GM23338 (cell line): ENCODE measurements at regions not wholly inside any gene's neighbourhood (a gene's known extent, or its start where the extent isn't known, plus 50 kb on each side); places are given as distances from the start of the nearest gene placed in this dataset.

Source experiments
- ATAC-seq: fragments of 200-7000 bp; cut with Tn5 transposase; 3 replicates; pipeline ENCODE4 v1.9.1; 2020
- DNase-seq: peaks from one replicate; pipeline ENCODE4 v3.0.0-alpha.2; 2015; ENCODE audit warnings: low spot score
- H2AFZ ChIP-seq: fragments of 200-600 bp; sonication (generic); 2 replicates; pipeline ENCODE4 v1.8.0; 2016; ENCODE audit warnings: antibody characterized with exemption, mild to moderate bottlenecking, moderate library complexity
- H3F3A ChIP-seq: fragments of 200-600 bp; sonication (generic); replicated peaks from 2 replicates; pipeline ENCODE4 v1.8.0; 2017; ENCODE audit warnings: antibody characterized with exemption, mixed run types, low read depth
- H3K27ac ChIP-seq: fragments of 200-600 bp; sonication (generic); 2 replicates; pipeline ENCODE4 v1.6.1; 2016; ENCODE audit warnings: low read depth
- H3K27me3 ChIP-seq: fragments of 200-600 bp; sonication (generic); 2 replicates; pipeline ENCODE4 v1.8.0; 2016; ENCODE audit warnings: mild to moderate bottlenecking, mixed run types, moderate library complexity; ENCODE audit not compliant: insufficient read depth
- H3K36me3 ChIP-seq: fragments of 200-600 bp; sonication (generic); 2 replicates; pipeline ENCODE4 v1.8.0; 2016; ENCODE audit warnings: mild to moderate bottlenecking; ENCODE audit not compliant: insufficient read depth
- H3K4me1 ChIP-seq: fragments of 200-600 bp; sonication (generic); 2 replicates; pipeline ENCODE4 v1.8.0; 2016; ENCODE audit warnings: mild to moderate bottlenecking, moderate library complexity; ENCODE audit not compliant: insufficient read depth
- H3K4me2 ChIP-seq: fragments of 200-600 bp; sonication (generic); 2 replicates; pipeline ENCODE4 v1.7.1; 2017; ENCODE audit warnings: mixed run types
- H3K4me3 ChIP-seq: fragments of 200-600 bp; sonication (generic); 2 replicates; pipeline ENCODE4 v1.6.1; 2016; ENCODE audit warnings: mixed run types
- H3K79me2 ChIP-seq: fragments of 200-600 bp; sonication (generic); replicated peaks from 2 replicates; pipeline ENCODE4 v1.8.0; 2017; ENCODE audit warnings: mild to moderate bottlenecking; ENCODE audit not compliant: insufficient read depth
- H3K9me2 ChIP-seq: fragments of 200-600 bp; sonication (generic); 2 replicates; pipeline ENCODE4 v1.8.0; 2017; ENCODE audit not compliant: insufficient read depth
- H4K20me1 ChIP-seq: fragments of 200-600 bp; sonication (generic); replicated peaks from 2 replicates; pipeline ENCODE4 v1.8.0; 2017; ENCODE audit warnings: mild to moderate bottlenecking; ENCODE audit not compliant: insufficient read depth
- H3K27ac Mint-ChIP-seq: 2 replicates; pipeline ENCODE4 v1.8.0; 2020; ENCODE audit warnings: inconsistent platforms, mild to moderate bottlenecking, moderate library complexity, mixed read lengths
- H3K27me3 Mint-ChIP-seq: 3 replicates; pipeline ENCODE4 v1.8.0; 2022; ENCODE audit warnings: low read depth, mild to moderate bottlenecking, moderate library complexity, mixed read lengths, inconsistent platforms; ENCODE audit not compliant: insufficient read depth, poor library complexity
- H3K36me3 Mint-ChIP-seq: 3 replicates; pipeline ENCODE4 v1.8.0; 2021; ENCODE audit warnings: low read depth, mild to moderate bottlenecking, inconsistent platforms, moderate library complexity, mixed read lengths
- H3K4me1 Mint-ChIP-seq: 3 replicates; pipeline ENCODE4 v1.8.0; 2020; ENCODE audit warnings: mild to moderate bottlenecking, inconsistent platforms, mixed read lengths
- H3K4me3 Mint-ChIP-seq: 3 replicates; pipeline ENCODE4 v1.8.0; 2021; ENCODE audit warnings: moderate library complexity, mild to moderate bottlenecking, inconsistent platforms, mixed read lengths
- H3K9me3 Mint-ChIP-seq: 3 replicates; pipeline ENCODE4 v1.8.0; 2020; ENCODE audit warnings: moderate library complexity, mild to moderate bottlenecking, inconsistent platforms, mixed read lengths
- CREB1 ChIP-seq: fragments of 250-450 bp; sonication (Bioruptor Pico); IDR thresholded peaks from 2 replicates; pipeline ENCODE4 v1.5.0; 2020; ENCODE audit warnings: low read depth, mild to moderate bottlenecking, moderate library complexity
- EZH2 ChIP-seq: fragments of 200-600 bp; sonication (generic); IDR thresholded peaks from one replicate; pipeline ENCODE4 v1.8.0; 2017; ENCODE audit warnings: antibody characterized with exemption, mild to moderate bottlenecking, low read depth; ENCODE audit not compliant: unreplicated experiment
- EZH2phosphoT487 ChIP-seq: fragments of 200-600 bp; sonication (generic); IDR thresholded peaks from one replicate; pipeline ENCODE4 v1.8.1; 2018; ENCODE audit warnings: antibody characterized with exemption; ENCODE audit not compliant: unreplicated experiment
- JUNB ChIP-seq: IDR thresholded peaks from one replicate; pipeline ENCODE4 v1.6.1; 2016; ENCODE audit warnings: antibody characterized with exemption; ENCODE audit not compliant: unreplicated experiment
- POLR2AphosphoS5 ChIP-seq: IDR thresholded peaks from 2 replicates; pipeline ENCODE4 v1.6.1; 2016; ENCODE audit warnings: antibody characterized with exemption, low read depth
- STAT1 ChIP-seq: IDR thresholded peaks from one replicate; pipeline ENCODE4 v1.6.1; 2016; ENCODE audit warnings: antibody characterized with exemption; ENCODE audit not compliant: unreplicated experiment
- ZNF114 ChIP-seq: fragments of 250-450 bp; sonication (Bioruptor Pico); IDR thresholded peaks from 2 replicates; pipeline ENCODE4 v1.5.0; 2020; ENCODE audit warnings: mild to moderate bottlenecking, moderate library complexity
- TF ChIP-seq, protein P1 (sequence below): IDR thresholded peaks from one replicate; pipeline ENCODE4 v1.6.1; 2018; ENCODE audit warnings: antibody characterized with exemption; ENCODE audit not compliant: unreplicated experiment
- TF ChIP-seq, protein P2 (sequence below), 2 experiments: fragments of 200-600 bp in 1 of 2; sonication (generic) in 1 of 2; conservative IDR thresholded peaks; 2 replicates each; pipeline versions ENCODE4 v1.5.1 to v1.6.1; 2016 to 2017; ENCODE audit warnings: antibody characterized with exemption in 2 of 2, low read depth in 2 of 2, mild to moderate bottlenecking in 2 of 2, moderate library complexity in 1 of 2
- TF ChIP-seq, protein P3 (sequence below): IDR thresholded peaks from 2 replicates; pipeline ENCODE4 v1.6.1; 2016; ENCODE audit warnings: antibody characterized with exemption

DNA sequence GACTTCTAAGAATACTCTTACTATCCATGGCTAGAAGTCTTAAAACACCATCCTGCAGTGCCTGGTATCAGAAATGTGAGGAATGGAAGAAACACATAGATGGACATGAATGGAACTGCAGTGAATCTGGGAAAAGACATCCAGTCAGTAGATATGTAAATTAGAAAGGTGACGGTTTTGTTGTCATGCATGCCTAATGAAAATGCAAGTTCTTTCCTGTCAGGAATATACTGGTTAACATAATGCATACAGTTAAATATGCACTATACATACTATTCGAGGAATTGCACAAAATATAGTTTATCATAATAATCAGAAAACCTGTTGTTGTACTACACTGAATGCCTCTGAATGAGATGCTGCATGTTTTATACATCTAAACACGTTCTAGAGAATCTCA lies 190.6 kb upstream of the ITGA4 start (continued):
- TF ChIP-seq POLR2AphosphoS5: no peak
- TF ChIP-seq STAT1: no peak
- TF ChIP-seq EZH2: no peak
- TF ChIP-seq, protein P1, sequence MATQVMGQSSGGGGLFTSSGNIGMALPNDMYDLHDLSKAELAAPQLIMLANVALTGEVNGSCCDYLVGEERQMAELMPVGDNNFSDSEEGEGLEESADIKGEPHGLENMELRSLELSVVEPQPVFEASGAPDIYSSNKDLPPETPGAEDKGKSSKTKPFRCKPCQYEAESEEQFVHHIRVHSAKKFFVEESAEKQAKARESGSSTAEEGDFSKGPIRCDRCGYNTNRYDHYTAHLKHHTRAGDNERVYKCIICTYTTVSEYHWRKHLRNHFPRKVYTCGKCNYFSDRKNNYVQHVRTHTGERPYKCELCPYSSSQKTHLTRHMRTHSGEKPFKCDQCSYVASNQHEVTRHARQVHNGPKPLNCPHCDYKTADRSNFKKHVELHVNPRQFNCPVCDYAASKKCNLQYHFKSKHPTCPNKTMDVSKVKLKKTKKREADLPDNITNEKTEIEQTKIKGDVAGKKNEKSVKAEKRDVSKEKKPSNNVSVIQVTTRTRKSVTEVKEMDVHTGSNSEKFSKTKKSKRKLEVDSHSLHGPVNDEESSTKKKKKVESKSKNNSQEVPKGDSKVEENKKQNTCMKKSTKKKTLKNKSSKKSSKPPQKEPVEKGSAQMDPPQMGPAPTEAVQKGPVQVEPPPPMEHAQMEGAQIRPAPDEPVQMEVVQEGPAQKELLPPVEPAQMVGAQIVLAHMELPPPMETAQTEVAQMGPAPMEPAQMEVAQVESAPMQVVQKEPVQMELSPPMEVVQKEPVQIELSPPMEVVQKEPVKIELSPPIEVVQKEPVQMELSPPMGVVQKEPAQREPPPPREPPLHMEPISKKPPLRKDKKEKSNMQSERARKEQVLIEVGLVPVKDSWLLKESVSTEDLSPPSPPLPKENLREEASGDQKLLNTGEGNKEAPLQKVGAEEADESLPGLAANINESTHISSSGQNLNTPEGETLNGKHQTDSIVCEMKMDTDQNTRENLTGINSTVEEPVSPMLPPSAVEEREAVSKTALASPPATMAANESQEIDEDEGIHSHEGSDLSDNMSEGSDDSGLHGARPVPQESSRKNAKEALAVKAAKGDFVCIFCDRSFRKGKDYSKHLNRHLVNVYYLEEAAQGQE: no peak
- TF ChIP-seq, protein P2, sequence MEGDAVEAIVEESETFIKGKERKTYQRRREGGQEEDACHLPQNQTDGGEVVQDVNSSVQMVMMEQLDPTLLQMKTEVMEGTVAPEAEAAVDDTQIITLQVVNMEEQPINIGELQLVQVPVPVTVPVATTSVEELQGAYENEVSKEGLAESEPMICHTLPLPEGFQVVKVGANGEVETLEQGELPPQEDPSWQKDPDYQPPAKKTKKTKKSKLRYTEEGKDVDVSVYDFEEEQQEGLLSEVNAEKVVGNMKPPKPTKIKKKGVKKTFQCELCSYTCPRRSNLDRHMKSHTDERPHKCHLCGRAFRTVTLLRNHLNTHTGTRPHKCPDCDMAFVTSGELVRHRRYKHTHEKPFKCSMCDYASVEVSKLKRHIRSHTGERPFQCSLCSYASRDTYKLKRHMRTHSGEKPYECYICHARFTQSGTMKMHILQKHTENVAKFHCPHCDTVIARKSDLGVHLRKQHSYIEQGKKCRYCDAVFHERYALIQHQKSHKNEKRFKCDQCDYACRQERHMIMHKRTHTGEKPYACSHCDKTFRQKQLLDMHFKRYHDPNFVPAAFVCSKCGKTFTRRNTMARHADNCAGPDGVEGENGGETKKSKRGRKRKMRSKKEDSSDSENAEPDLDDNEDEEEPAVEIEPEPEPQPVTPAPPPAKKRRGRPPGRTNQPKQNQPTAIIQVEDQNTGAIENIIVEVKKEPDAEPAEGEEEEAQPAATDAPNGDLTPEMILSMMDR (conservative IDR thresholded peaks at IDR 0.05; ENCODE audit: low read depth in 2 of 2): no peak
- no peak for TF ChIP-seq ZNF114 (CRISPR knock-in tag)
- TF ChIP-seq JUNB: no peak
- no peak for TF ChIP-seq CREB1 (CRISPR knock-in tag)
- no peak for TF ChIP-seq EZH2phosphoT487

DNA sequence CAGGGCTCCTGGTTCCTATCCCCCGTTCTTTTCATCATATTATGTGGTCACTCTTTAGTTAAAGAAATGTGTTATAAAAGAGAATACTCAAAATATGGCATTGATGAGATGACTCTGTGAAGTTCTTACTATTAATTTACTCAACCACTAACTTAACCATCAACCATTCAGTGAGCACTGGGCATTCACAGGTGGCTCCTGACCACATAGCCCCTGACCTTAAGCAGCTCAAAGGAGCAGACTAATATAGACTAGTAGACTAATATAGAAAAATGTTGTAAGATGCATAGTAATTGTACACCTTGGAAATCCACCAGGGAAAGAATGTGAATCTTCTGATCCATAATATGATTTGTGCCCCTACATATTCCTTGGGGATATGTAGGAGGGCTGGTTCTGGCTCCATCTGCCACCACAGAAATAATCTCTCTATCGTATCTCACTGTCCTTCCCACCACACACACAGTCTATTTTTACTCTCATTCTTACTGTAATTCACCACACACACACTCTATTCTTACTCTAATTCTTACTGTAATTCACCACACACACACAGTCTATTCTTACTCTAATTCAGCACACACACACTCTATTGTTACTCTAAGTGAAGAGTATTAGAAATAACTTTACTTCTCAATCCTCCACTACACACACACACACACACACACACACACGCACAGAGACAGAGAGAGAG lies 188.9 kb upstream of the ITGA4 start:
- peaks cover 11% of the 10 kb centered on the region for H3K9me2 ChIP-seq
- Mint-ChIP-seq H3K27ac (no peak overlapping the region; the same call in 1 of the 2 replicates), H3K36me3 (no peaks in the 10 kb centered on the region), H3K9me3 (no peaks in the 10 kb centered on the region), H3K4me3 (no peak overlapping the region), H3K4me1 (peaks cover 27% of the 10 kb centered on the region), H3K27me3 (no peaks in the 10 kb centered on the region)
- peaks cover 17% of the 10 kb centered on the region for H3K4me1 ChIP-seq
- no peak overlapping the region for H3K4me2 ChIP-seq
- no peaks in the 10 kb centered on the region for H3K79me2 ChIP-seq
- H4K20me1 ChIP-seq: no peaks in the 10 kb centered on the region
- H3K27ac ChIP-seq: no peak overlapping the region
- H3F3A ChIP-seq: no peaks in the 10 kb centered on the region
- H3K4me3 ChIP-seq: no peak overlapping the region
- no peak for ATAC-seq
- H3K36me3 ChIP-seq: no peaks in the 10 kb centered on the region
- no peak for DNase-seq
- H2AFZ ChIP-seq: no peak overlapping the region
- no peaks in the 10 kb centered on the region for H3K27me3 ChIP-seq
- TF ChIP-seq EZH2phosphoT487: no peak
- TF ChIP-seq, protein P3, sequence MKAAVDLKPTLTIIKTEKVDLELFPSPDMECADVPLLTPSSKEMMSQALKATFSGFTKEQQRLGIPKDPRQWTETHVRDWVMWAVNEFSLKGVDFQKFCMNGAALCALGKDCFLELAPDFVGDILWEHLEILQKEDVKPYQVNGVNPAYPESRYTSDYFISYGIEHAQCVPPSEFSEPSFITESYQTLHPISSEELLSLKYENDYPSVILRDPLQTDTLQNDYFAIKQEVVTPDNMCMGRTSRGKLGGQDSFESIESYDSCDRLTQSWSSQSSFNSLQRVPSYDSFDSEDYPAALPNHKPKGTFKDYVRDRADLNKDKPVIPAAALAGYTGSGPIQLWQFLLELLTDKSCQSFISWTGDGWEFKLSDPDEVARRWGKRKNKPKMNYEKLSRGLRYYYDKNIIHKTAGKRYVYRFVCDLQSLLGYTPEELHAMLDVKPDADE: no peak
- TF ChIP-seq ZNF114 (CRISPR knock-in tag): no peak
- no peak for TF ChIP-seq CREB1 (CRISPR knock-in tag)
- TF ChIP-seq, protein P1: no peak
